Naive thymus-derived CD4-positive, alpha-beta T cell (primary cell): ENCODE measurements at regions not wholly inside any gene's neighbourhood (a gene's known extent, or its start where the extent isn't known, plus 50 kb on each side); places are given as distances from the start of the nearest gene placed in this dataset.

Experiments used
- ATAC-seq: fragments of 150-1000 bp; cut with Tn5 transposase; 2 replicates; pipeline ENCODE4 v1.10.0; 2021; ENCODE audit warnings: mild to moderate bottlenecking, moderate library complexity
- CTCF ChIA-PET: fragments of 350-600 bp; sonication (Branson Sonifier 250); formaldehyde crosslinking; loops from one replicate; lab custom pipeline; 2021; ENCODE audit warnings: antibody characterized with exemption; lab: Charles Lee
- POLR2A ChIA-PET: fragments of 350-600 bp; sonication (Branson Sonifier 250); formaldehyde crosslinking; loops from one replicate; lab custom pipeline; 2021; ENCODE audit warnings: antibody characterized with exemption, inconsistent platforms; lab: Charles Lee
- DNase-seq, 9 donors: peaks; one replicate each; pipeline versions ENCODE4 v3.0.0 to v3.0.0-alpha.2; 2020 to 2022; ENCODE audit warnings: mixed read lengths in 1 of 9
- H3K27ac ChIP-seq: one replicate; pipeline ENCODE4 v1.7.0; 2013; ENCODE audit warnings: mild to moderate bottlenecking, low read depth, low read length, moderate library complexity
- H3K27me3 ChIP-seq, 2 donors: one replicate each; pipeline ENCODE4 v1.7.0; 2013; ENCODE audit warnings: low read length in 2 of 2, mild to moderate bottlenecking in 2 of 2, moderate library complexity in 2 of 2; ENCODE audit not compliant: control insufficient read depth in 2 of 2, insufficient read depth in 2 of 2
- H3K36me3 ChIP-seq, 3 experiments: 1 replicate in 2 of 3; 2 replicates in 1 of 3; pipeline ENCODE4 v1.7.0; 2013; ENCODE audit warnings: low read length in 3 of 3, mild to moderate bottlenecking in 3 of 3, moderate library complexity in 1 of 3; ENCODE audit not compliant: insufficient read depth in 3 of 3, control insufficient read depth in 2 of 3
- H3K4me1 ChIP-seq, 2 donors: one replicate each; pipeline ENCODE4 v1.7.0; 2013; ENCODE audit warnings: low read length in 2 of 2, mild to moderate bottlenecking in 2 of 2, moderate library complexity in 1 of 2; ENCODE audit not compliant: control insufficient read depth in 2 of 2, insufficient read depth in 2 of 2
- H3K4me3 ChIP-seq: 2 replicates; pipeline ENCODE4 v1.7.0; 2013; ENCODE audit warnings: mild to moderate bottlenecking, low read length
- H3K9me3 ChIP-seq, 3 experiments: 1 replicate in 2 of 3; 2 replicates in 1 of 3; pipeline ENCODE4 v1.7.0; 2013; ENCODE audit warnings: low read length in 3 of 3; ENCODE audit not compliant: control insufficient read depth in 2 of 3
- H3K27ac Mint-ChIP-seq, 9 donors: one replicate each; pipeline ENCODE4 v1.8.0; 2020 to 2022; ENCODE audit warnings: mixed read lengths in 9 of 9, mild to moderate bottlenecking in 8 of 9, moderate library complexity in 5 of 9, inconsistent platforms in 2 of 9
- H3K27me3 Mint-ChIP-seq, 5 donors: one replicate each; pipeline ENCODE4 v1.8.0; 2021 to 2022; ENCODE audit warnings: mixed read lengths in 5 of 5, mild to moderate bottlenecking in 1 of 5
- H3K36me3 Mint-ChIP-seq, 5 donors: one replicate each; pipeline ENCODE4 v1.8.0; 2020 to 2022; ENCODE audit warnings: mixed read lengths in 5 of 5, mild to moderate bottlenecking in 3 of 5, inconsistent platforms in 1 of 5
- H3K4me1 Mint-ChIP-seq, 7 donors: one replicate each; pipeline ENCODE4 v1.8.0; 2020 to 2022; ENCODE audit warnings: mixed read lengths in 7 of 7, mild to moderate bottlenecking in 3 of 7, inconsistent platforms in 1 of 7
- H3K4me3 Mint-ChIP-seq, 10 donors: one replicate each; pipeline ENCODE4 v1.8.0; 2020 to 2022; ENCODE audit warnings: mild to moderate bottlenecking in 10 of 10, mixed read lengths in 10 of 10, moderate library complexity in 6 of 10, inconsistent platforms in 2 of 10
- H3K9me3 Mint-ChIP-seq, 11 donors: one replicate each; pipeline ENCODE4 v1.8.0; 2020 to 2022; ENCODE audit warnings: mixed read lengths in 11 of 11, mild to moderate bottlenecking in 4 of 11, inconsistent platforms in 1 of 11, moderate library complexity in 1 of 11
- intact Hi-C, 2 donors: fragments of 100-400 bp; cut with micrococcal nuclease; formaldehyde crosslinking; loops; one replicate each; pipeline ENCODE4 v1.15.1; 2023

GRCh38 chr14:45716572-45716971, 463.6 kb upstream of the MIS18BP1 start:
- CTCF ChIA-PET: no interaction called here

GRCh38 chr14:45715946-45716345, 462.9 kb upstream of the MIS18BP1 start:
- ChIA-PET POLR2A (no interaction called here), CTCF (no interaction called here)
- H3K36me3 ChIP-seq: no peaks in the 10 kb centered on the region
- Mint-ChIP-seq H3K9me3 (peaks cover 2 to 16% (median 8%) of the 10 kb centered on the region in 11 donors), H3K36me3 (no peaks in the 10 kb centered on the region), H3K27me3 (no peaks in the 10 kb centered on the region), H3K4me3 (no peak overlapping the region), H3K4me1 (no peaks in the 10 kb centered on the region), H3K27ac (no peak overlapping the region)
- H3K9me3 ChIP-seq: no peaks in the 10 kb centered on the region
- ATAC-seq (no peak), DNase-seq (no peak)
- H3K27me3 ChIP-seq: no peaks in the 10 kb centered on the region
- H3K27ac ChIP-seq: no peak overlapping the region
- H3K4me1 ChIP-seq: no peaks in the 10 kb centered on the region
- H3K4me3 ChIP-seq: no peak overlapping the region
- intact Hi-C loops: no loop called here

More at GRCh38 chr14:45716572-45716971, 463.6 kb upstream of the MIS18BP1 start:
- Histone ChIP-seq H3K36me3 (no peaks in the 10 kb centered on the region), H3K4me1 (no peaks in the 10 kb centered on the region), H3K27me3 (no peaks in the 10 kb centered on the region), H3K27ac (no peak overlapping the region), H3K4me3 (no peak overlapping the region), H3K9me3 (no peaks in the 10 kb centered on the region)
- no peaks in the 10 kb centered on the region for H3K27me3 Mint-ChIP-seq
- ATAC-seq (no peak), DNase-seq (no peak)
- H3K27ac Mint-ChIP-seq: no peak overlapping the region
- peaks cover 2 to 16% (median 10%) of the 10 kb centered on the region in 11 donors for H3K9me3 Mint-ChIP-seq
- H3K4me1 Mint-ChIP-seq: no peaks in the 10 kb centered on the region
- no peak overlapping the region for H3K4me3 Mint-ChIP-seq
- POLR2A ChIA-PET: no interaction called here
- intact Hi-C loops: no loop called here
- H3K36me3 Mint-ChIP-seq: no peaks in the 10 kb centered on the region

- DNase-seq (no peak), ATAC-seq (no peak)
- no peak overlapping the region for H3K27ac Mint-ChIP-seq
- peaks cover 0 to 19% (median 5%) of the 10 kb centered on the region in 11 donors for H3K9me3 Mint-ChIP-seq
- H3K4me3 Mint-ChIP-seq: no peak overlapping the region
- H3K36me3 Mint-ChIP-seq: no peaks in the 10 kb centered on the region
- intact Hi-C loops: no loop called here
- Histone ChIP-seq H3K9me3 (no peaks in the 10 kb centered on the region), H3K36me3 (no peaks in the 10 kb centered on the region), H3K27me3 (no peaks in the 10 kb centered on the region), H3K27ac (no peak overlapping the region), H3K4me1 (no peaks in the 10 kb centered on the region), H3K4me3 (no peak overlapping the region)
- no peaks in the 10 kb centered on the region for H3K4me1 Mint-ChIP-seq
- CTCF ChIA-PET: no interaction called here
- no peaks in the 10 kb centered on the region for H3K27me3 Mint-ChIP-seq
- POLR2A ChIA-PET: no interaction called here
Observed at GRCh38 chr14:45709541-45709940, 456.5 kb upstream of the MIS18BP1 start.

- Histone ChIP-seq H3K4me1 (no peaks in the 10 kb centered on the region), H3K27me3 (no peaks in the 10 kb centered on the region), H3K4me3 (no peak overlapping the region), H3K27ac (no peak overlapping the region), H3K36me3 (no peaks in the 10 kb centered on the region), H3K9me3 (no peaks in the 10 kb centered on the region)
- POLR2A ChIA-PET: no interaction called here
- intact Hi-C loops: no loop called here
- Mint-ChIP-seq H3K27me3 (no peaks in the 10 kb centered on the region), H3K36me3 (no peaks in the 10 kb centered on the region), H3K4me3 (no peak overlapping the region), H3K9me3 (peaks cover 0 to 20% (median 3%) of the 10 kb centered on the region in 11 donors), H3K27ac (no peak overlapping the region), H3K4me1 (no peaks in the 10 kb centered on the region)
- CTCF ChIA-PET: no interaction called here
- ATAC-seq: no peak
- DNase-seq: no peak
Observed at GRCh38 chr14:45705940-45706534, 453.0 kb upstream of the MIS18BP1 start.

- Histone ChIP-seq H3K4me3 (no peak overlapping the region), H3K4me1 (no peaks in the 10 kb centered on the region), H3K36me3 (no peaks in the 10 kb centered on the region), H3K27me3 (no peaks in the 10 kb centered on the region), H3K27ac (no peak overlapping the region), H3K9me3 (no peaks in the 10 kb centered on the region)
- Mint-ChIP-seq H3K9me3 (peaks cover 0 to 17% (median 7%) of the 10 kb centered on the region in 11 donors), H3K27me3 (no peaks in the 10 kb centered on the region), H3K27ac (no peak overlapping the region), H3K36me3 (peaks cover 0 to 6% (median 0%) of the 10 kb centered on the region in 5 donors), H3K4me1 (no peaks in the 10 kb centered on the region), H3K4me3 (no peak overlapping the region)
- intact Hi-C loops: no loop called here
- DNase-seq (no peak), ATAC-seq (no peak)
- ChIA-PET CTCF (no interaction called here), POLR2A (no interaction called here)
Observed at GRCh38 chr14:45699471-45699870, 446.5 kb upstream of the MIS18BP1 start.

- peaks cover 0 to 24% (median 9%) of the 10 kb centered on the region in 11 donors for H3K9me3 Mint-ChIP-seq
- H3K27me3 Mint-ChIP-seq: no peaks in the 10 kb centered on the region
- no peak overlapping the region for H3K27ac ChIP-seq
- H3K4me1 Mint-ChIP-seq: no peaks in the 10 kb centered on the region
- H3K27ac Mint-ChIP-seq: no peak overlapping the region
- H3K36me3 Mint-ChIP-seq: peaks cover 0 to 6% (median 0%) of the 10 kb centered on the region in 5 donors
- H3K27me3 ChIP-seq: no peaks in the 10 kb centered on the region
- DNase-seq (no peak), ATAC-seq (no peak)
- no peaks in the 10 kb centered on the region for H3K9me3 ChIP-seq
- CTCF ChIA-PET: no interaction called here
- H3K4me3 ChIP-seq: no peak overlapping the region
- H3K4me1 ChIP-seq: no peaks in the 10 kb centered on the region
- intact Hi-C loops: no loop called here
- POLR2A ChIA-PET: no interaction called here
- H3K36me3 ChIP-seq: no peaks in the 10 kb centered on the region
- no peak overlapping the region for H3K4me3 Mint-ChIP-seq
Observed at GRCh38 chr14:45698462-45699134, 445.6 kb upstream of the MIS18BP1 start.

- H3K4me3 Mint-ChIP-seq: no peak overlapping the region
- Histone ChIP-seq H3K9me3 (no peaks in the 10 kb centered on the region), H3K36me3 (no peaks in the 10 kb centered on the region), H3K4me1 (no peaks in the 10 kb centered on the region), H3K4me3 (no peak overlapping the region), H3K27me3 (no peaks in the 10 kb centered on the region), H3K27ac (no peak overlapping the region)
- ChIA-PET POLR2A (no interaction called here), CTCF (no interaction called here)
- intact Hi-C loops: no loop called here
- H3K9me3 Mint-ChIP-seq: peaks cover 0 to 53% (median 19%) of the 10 kb centered on the region in 11 donors
- ATAC-seq (no peak), DNase-seq (no peak)
- peaks cover 0 to 4% (median 0%) of the 10 kb centered on the region in 5 donors for H3K36me3 Mint-ChIP-seq
- H3K27ac Mint-ChIP-seq: no peak overlapping the region
- no peaks in the 10 kb centered on the region for H3K27me3 Mint-ChIP-seq
- no peaks in the 10 kb centered on the region for H3K4me1 Mint-ChIP-seq
Observed at GRCh38 chr14:45686771-45687170, 433.8 kb upstream of the MIS18BP1 start.
